Cardiac fibroblast (primary cell): ENCODE measurements at regions not wholly inside any gene's neighbourhood (a gene's known extent, or its start where the extent isn't known, plus 50 kb on each side); places are given as distances from the start of the nearest gene placed in this dataset.

Source experiments
- DNase-seq, 2 donors: peaks; one replicate each; pipeline versions ENCODE4 v3.0.0 to v3.0.0-alpha.2; 2010; ENCODE audit warnings: low read depth in 2 of 2
- H3K4me3 ChIP-seq, 2 donors: replicated peaks in 1 of 2; 1 replicate in 1 of 2; 2 replicates in 1 of 2; pipeline ENCODE4 v1.5.1; 2011; ENCODE audit warnings: low read depth in 2 of 2, low read length in 2 of 2, mild to moderate bottlenecking in 2 of 2, moderate library complexity in 1 of 2
- CTCF ChIP-seq: IDR thresholded peaks from one replicate; pipeline ENCODE4 v1.5.1; 2011; ENCODE audit warnings: low read depth, mild to moderate bottlenecking, low read length, inconsistent platforms

- TF ChIP-seq CTCF: no peak
- DNase-seq: no peak
- no peak overlapping the region for H3K4me3 ChIP-seq
These were observed 63.8 kb upstream of the RPS6KA3 start for GRCh38 chrX:20330545-20330944.

- DNase-seq: no peak
- no peak overlapping the region for H3K4me3 ChIP-seq
- TF ChIP-seq CTCF: no peak
These were observed 62.7 kb upstream of the RPS6KA3 start for GRCh38 chrX:20329435-20329834.

- TF ChIP-seq CTCF: no peak
- DNase-seq: no peak
These were observed 59.2 kb upstream of the RPS6KA3 start for GRCh38 chrX:20325786-20326388.

GRCh38 chrX:20322887-20323286 lies 56.2 kb upstream of the RPS6KA3 start:
- no peak for TF ChIP-seq CTCF
- DNase-seq: no peak
- H3K4me3 ChIP-seq: no peak overlapping the region

More at GRCh38 chrX:20325786-20326388, 59.2 kb upstream of the RPS6KA3 start:
- H3K4me3 ChIP-seq: no peak overlapping the region

GRCh38 chrX:20320461-20321159 lies 53.9 kb upstream of the RPS6KA3 start:
- TF ChIP-seq CTCF: no peak
- no peak for DNase-seq
- H3K4me3 ChIP-seq: no peak overlapping the region

- no peak for DNase-seq
- TF ChIP-seq CTCF: no peak
- H3K4me3 ChIP-seq: no peak overlapping the region
These were observed 52.3 kb upstream of the RPS6KA3 start for GRCh38 chrX:20319054-20319453.
